Neural cell (in vitro differentiated cells): ENCODE measurements at regions not wholly inside any gene's neighbourhood (a gene's known extent, or its start where the extent isn't known, plus 50 kb on each side); places are given as distances from the start of the nearest gene placed in this dataset.

Experiments
- H2AFZ ChIP-seq: fragments of 200-600, 300-800 bp; sonication (generic), shearing (Covaris generic); 2 replicates; pipeline ENCODE4 v1.6.0; 2014; ENCODE audit warnings: low read depth, mild to moderate bottlenecking, antibody characterized with exemption, low read length, moderate library complexity
- H3F3A ChIP-seq: fragments of 200-600 bp; shearing (Covaris generic); 2 replicates; pipeline ENCODE4 v1.6.1; 2016; ENCODE audit warnings: mild to moderate bottlenecking, moderate library complexity, mixed read lengths, antibody characterized with exemption, low read length; ENCODE audit not compliant: insufficient read depth, poor library complexity, severe bottlenecking
- H3K27ac ChIP-seq: fragments of 200-600, 300-800 bp; sonication (generic), shearing (Covaris generic); 2 replicates; pipeline ENCODE4 v1.5.1; 2014; ENCODE audit warnings: mild to moderate bottlenecking, low read length, moderate library complexity
- H3K27me3 ChIP-seq: fragments of 300-800, 200-600 bp; sonication (generic), shearing (Covaris generic); 2 replicates; pipeline ENCODE4 v1.6.0; 2014; ENCODE audit warnings: mild to moderate bottlenecking, low read depth, low read length, moderate library complexity; ENCODE audit not compliant: insufficient read depth
- H3K36me3 ChIP-seq: fragments of 300-800, 200-600 bp; sonication (generic), shearing (Covaris generic); 2 replicates; pipeline ENCODE4 v1.5.1; 2014; ENCODE audit warnings: mild to moderate bottlenecking, antibody characterized with exemption, low read length, moderate library complexity; ENCODE audit not compliant: insufficient read depth
- H3K4me2 ChIP-seq: fragments of 300-800, 200-600 bp; sonication (generic), shearing (Covaris generic); 2 replicates; pipeline ENCODE4 v1.6.0; 2014; ENCODE audit warnings: mild to moderate bottlenecking, low read length
- H3K4me3 ChIP-seq: fragments of 300-800, 200-600 bp; sonication (generic), shearing (Covaris generic); 2 replicates; pipeline ENCODE4 v1.5.1; 2014; ENCODE audit warnings: mild to moderate bottlenecking, low read length, moderate library complexity
- H3K79me2 ChIP-seq: fragments of 200-600 bp; shearing (Covaris generic); replicated peaks from 2 replicates; pipeline ENCODE4 v1.6.0; 2014; ENCODE audit warnings: mild to moderate bottlenecking, low read length, moderate library complexity; ENCODE audit not compliant: insufficient read depth
- H3K9ac ChIP-seq: fragments of 300-800, 200-600 bp; sonication (generic), shearing (Covaris generic); 2 replicates; pipeline ENCODE4 v1.6.1; 2016; ENCODE audit warnings: mild to moderate bottlenecking, low read length, mixed read lengths
- H3K9me2 ChIP-seq: fragments of 200-600 bp; shearing (Covaris generic); 2 replicates; pipeline ENCODE4 v1.6.1; 2016; ENCODE audit warnings: mild to moderate bottlenecking, low read length, mixed read lengths; ENCODE audit not compliant: insufficient read depth
- H3K9me3 ChIP-seq: fragments of 200-600, 300-800 bp; sonication (generic), shearing (Covaris generic); 2 replicates; pipeline ENCODE4 v1.6.1; 2016; ENCODE audit warnings: mild to moderate bottlenecking, mixed run types, low read length, moderate library complexity, mixed read lengths
- H4K20me1 ChIP-seq: fragments of 200-600 bp; shearing (Covaris generic); 2 replicates; pipeline ENCODE4 v1.6.1; 2016; ENCODE audit warnings: mild to moderate bottlenecking, mixed run types; ENCODE audit not compliant: insufficient read depth
- EP300 ChIP-seq: fragments of 450-650 bp; conservative IDR thresholded peaks from 2 replicates; pipeline ENCODE4 v1.6.1; 2014; ENCODE audit warnings: antibody characterized with exemption, mild to moderate bottlenecking, moderate library complexity; ENCODE audit not compliant: poor library complexity, severe bottlenecking
- EZH2 ChIP-seq: fragments of 200-600, 300-800 bp; shearing (Covaris generic), sonication (generic); IDR thresholded peaks from 2 replicates; pipeline ENCODE4 v1.6.1; 2014; ENCODE audit warnings: antibody characterized with exemption, low read length, borderline replicate concordance, mild to moderate bottlenecking; ENCODE audit not compliant: insufficient read depth, poor library complexity, severe bottlenecking
- MXI1 ChIP-seq: fragments of 450-650 bp; conservative IDR thresholded peaks from 2 replicates; pipeline ENCODE4 v1.6.1; 2014; ENCODE audit warnings: antibody characterized with exemption, mild to moderate bottlenecking; ENCODE audit not compliant: poor library complexity, severe bottlenecking
- POLR2AphosphoS5 ChIP-seq: IDR thresholded peaks from 2 replicates; pipeline ENCODE4 v1.6.1; 2012
- RAD21 ChIP-seq: fragments of 450-650 bp; conservative IDR thresholded peaks from 2 replicates; pipeline ENCODE4 v1.6.1; 2014; ENCODE audit warnings: antibody characterized with exemption, mild to moderate bottlenecking, moderate library complexity
- SMC3 ChIP-seq: fragments of 450-650 bp; conservative IDR thresholded peaks from 2 replicates; pipeline ENCODE4 v1.6.1; 2014; ENCODE audit warnings: antibody characterized with exemption, mild to moderate bottlenecking, moderate library complexity; ENCODE audit not compliant: poor library complexity
- TAF1 ChIP-seq: IDR thresholded peaks from 2 replicates; pipeline ENCODE4 v1.6.1; 2012; ENCODE audit warnings: low read depth
- TF ChIP-seq, protein P1 (sequence below): IDR thresholded peaks from 2 replicates; pipeline ENCODE4 v1.6.1; 2012; ENCODE audit warnings: borderline replicate concordance
- TF ChIP-seq, protein P2 (sequence below): fragments of 450-650 bp; IDR thresholded peaks from 2 replicates; pipeline ENCODE4 v1.5.1; 2014; ENCODE audit warnings: antibody characterized with exemption, mild to moderate bottlenecking, moderate library complexity; ENCODE audit not compliant: poor library complexity, severe bottlenecking

DNA sequence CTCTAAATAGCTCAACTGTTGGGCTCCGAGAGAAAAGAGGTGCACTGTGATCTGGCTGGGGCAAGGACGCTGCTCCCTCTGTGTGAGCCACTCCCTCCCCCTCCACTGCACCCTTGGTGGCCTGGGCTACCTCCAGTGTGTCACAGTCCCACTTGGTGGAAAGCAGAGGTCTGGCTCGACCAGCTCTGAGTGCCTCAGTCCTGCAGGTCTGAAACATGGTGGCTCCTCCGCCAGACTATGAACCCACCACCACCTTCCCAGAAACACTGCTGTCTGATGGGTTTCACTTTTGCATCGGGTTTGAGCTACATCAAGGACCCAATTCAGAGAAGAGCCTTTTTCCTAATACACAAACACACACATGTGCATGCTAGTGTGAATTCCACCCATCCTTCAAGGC, 500.1 kb downstream of the RPS24 start:
- no peak overlapping the region for H3K4me2 ChIP-seq
- no peaks in the 10 kb centered on the region for H3K9me3 ChIP-seq
- TF ChIP-seq RAD21 (no peak), EZH2 (no peak), SMC3 (no peak), EP300 (no peak), POLR2AphosphoS5 (no peak), TAF1 (no peak), MXI1 (no peak)
- TF ChIP-seq, protein P1, sequence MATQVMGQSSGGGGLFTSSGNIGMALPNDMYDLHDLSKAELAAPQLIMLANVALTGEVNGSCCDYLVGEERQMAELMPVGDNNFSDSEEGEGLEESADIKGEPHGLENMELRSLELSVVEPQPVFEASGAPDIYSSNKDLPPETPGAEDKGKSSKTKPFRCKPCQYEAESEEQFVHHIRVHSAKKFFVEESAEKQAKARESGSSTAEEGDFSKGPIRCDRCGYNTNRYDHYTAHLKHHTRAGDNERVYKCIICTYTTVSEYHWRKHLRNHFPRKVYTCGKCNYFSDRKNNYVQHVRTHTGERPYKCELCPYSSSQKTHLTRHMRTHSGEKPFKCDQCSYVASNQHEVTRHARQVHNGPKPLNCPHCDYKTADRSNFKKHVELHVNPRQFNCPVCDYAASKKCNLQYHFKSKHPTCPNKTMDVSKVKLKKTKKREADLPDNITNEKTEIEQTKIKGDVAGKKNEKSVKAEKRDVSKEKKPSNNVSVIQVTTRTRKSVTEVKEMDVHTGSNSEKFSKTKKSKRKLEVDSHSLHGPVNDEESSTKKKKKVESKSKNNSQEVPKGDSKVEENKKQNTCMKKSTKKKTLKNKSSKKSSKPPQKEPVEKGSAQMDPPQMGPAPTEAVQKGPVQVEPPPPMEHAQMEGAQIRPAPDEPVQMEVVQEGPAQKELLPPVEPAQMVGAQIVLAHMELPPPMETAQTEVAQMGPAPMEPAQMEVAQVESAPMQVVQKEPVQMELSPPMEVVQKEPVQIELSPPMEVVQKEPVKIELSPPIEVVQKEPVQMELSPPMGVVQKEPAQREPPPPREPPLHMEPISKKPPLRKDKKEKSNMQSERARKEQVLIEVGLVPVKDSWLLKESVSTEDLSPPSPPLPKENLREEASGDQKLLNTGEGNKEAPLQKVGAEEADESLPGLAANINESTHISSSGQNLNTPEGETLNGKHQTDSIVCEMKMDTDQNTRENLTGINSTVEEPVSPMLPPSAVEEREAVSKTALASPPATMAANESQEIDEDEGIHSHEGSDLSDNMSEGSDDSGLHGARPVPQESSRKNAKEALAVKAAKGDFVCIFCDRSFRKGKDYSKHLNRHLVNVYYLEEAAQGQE = no peak
- TF ChIP-seq, protein P2, sequence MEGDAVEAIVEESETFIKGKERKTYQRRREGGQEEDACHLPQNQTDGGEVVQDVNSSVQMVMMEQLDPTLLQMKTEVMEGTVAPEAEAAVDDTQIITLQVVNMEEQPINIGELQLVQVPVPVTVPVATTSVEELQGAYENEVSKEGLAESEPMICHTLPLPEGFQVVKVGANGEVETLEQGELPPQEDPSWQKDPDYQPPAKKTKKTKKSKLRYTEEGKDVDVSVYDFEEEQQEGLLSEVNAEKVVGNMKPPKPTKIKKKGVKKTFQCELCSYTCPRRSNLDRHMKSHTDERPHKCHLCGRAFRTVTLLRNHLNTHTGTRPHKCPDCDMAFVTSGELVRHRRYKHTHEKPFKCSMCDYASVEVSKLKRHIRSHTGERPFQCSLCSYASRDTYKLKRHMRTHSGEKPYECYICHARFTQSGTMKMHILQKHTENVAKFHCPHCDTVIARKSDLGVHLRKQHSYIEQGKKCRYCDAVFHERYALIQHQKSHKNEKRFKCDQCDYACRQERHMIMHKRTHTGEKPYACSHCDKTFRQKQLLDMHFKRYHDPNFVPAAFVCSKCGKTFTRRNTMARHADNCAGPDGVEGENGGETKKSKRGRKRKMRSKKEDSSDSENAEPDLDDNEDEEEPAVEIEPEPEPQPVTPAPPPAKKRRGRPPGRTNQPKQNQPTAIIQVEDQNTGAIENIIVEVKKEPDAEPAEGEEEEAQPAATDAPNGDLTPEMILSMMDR = no peak
- no peak overlapping the region for H3K9ac ChIP-seq
- no peaks in the 10 kb centered on the region for H3K9me2 ChIP-seq
- H4K20me1 ChIP-seq = no peaks in the 10 kb centered on the region
- no peak overlapping the region for H2AFZ ChIP-seq
- H3K36me3 ChIP-seq = no peaks in the 10 kb centered on the region
- H3K4me3 ChIP-seq = no peak overlapping the region
- H3F3A ChIP-seq = no peaks in the 10 kb centered on the region
- H3K27ac ChIP-seq = no peak overlapping the region
- no peaks in the 10 kb centered on the region for H3K79me2 ChIP-seq
- H3K27me3 ChIP-seq = no peaks in the 10 kb centered on the region

DNA sequence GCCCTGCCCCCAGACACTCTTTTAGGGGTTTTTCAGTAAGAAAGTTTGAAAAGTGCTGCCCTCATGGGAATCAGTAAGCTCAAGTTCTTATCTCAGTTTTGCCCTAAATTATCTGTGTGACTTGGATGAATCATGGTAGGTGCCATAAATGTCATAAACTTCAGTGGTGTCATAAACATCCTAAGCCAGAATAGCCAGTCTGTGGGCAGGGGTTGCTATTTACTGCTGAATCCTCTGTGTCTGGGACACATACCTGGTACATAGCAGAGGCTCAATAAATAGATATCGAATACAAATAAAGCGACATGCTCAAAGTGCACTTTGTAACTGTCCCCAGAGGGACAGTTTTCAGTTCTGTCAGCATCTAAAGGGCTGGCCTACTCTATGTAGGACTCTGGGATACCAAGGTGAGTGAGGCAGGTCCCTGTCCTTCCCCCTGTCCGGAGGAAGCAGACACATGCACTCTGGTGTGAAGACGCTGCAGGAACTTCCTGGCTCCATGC, 502.1 kb downstream of the RPS24 start:
- H4K20me1 ChIP-seq = no peaks in the 10 kb centered on the region
- H3F3A ChIP-seq = no peaks in the 10 kb centered on the region
- no peak overlapping the region for H3K4me2 ChIP-seq
- no peaks in the 10 kb centered on the region for H3K36me3 ChIP-seq
- H2AFZ ChIP-seq = no peak overlapping the region
- H3K4me3 ChIP-seq = no peak overlapping the region
- no peak for TF ChIP-seq EZH2
- TF ChIP-seq MXI1 = no peak
- no peak for TF ChIP-seq RAD21
- TF ChIP-seq TAF1 = no peak
- TF ChIP-seq, protein P1 = no peak
- H3K27ac ChIP-seq = no peak overlapping the region
- no peaks in the 10 kb centered on the region for H3K9me3 ChIP-seq
- H3K27me3 ChIP-seq = no peaks in the 10 kb centered on the region
- no peaks in the 10 kb centered on the region for H3K79me2 ChIP-seq
- H3K9ac ChIP-seq = no peak overlapping the region
- no peaks in the 10 kb centered on the region for H3K9me2 ChIP-seq
